ENCODE measurements at regions not wholly inside any gene's neighbourhood (a gene's known extent, or its start where the extent isn't known, plus 50 kb on each side); places are given as distances from the start of the nearest gene placed in this dataset.

GRCh38 chr6:141963543-141964295 is 169.0 kb upstream of the GJE1 start:
- Mint-ChIP-seq H3K4me1 (peaks cover 3% of the 10 kb centered on the region), H3K36me3 (no peaks in the 10 kb centered on the region), H3K9me3 (no peaks in the 10 kb centered on the region), H3K4me3 (no peak overlapping the region), H3K27ac (no peak overlapping the region), H3K27me3 (ENCODE audit: insufficient read depth, low read depth) (no peaks in the 10 kb centered on the region)
- no peaks in the 10 kb centered on the region for H4K20me1 ChIP-seq (ENCODE audit: low read depth)
- no peak overlapping the region for H3K27ac ChIP-seq
- no peaks in the 10 kb centered on the region for H3K79me2 ChIP-seq (ENCODE audit: low read depth)
- no peaks in the 10 kb centered on the region for H3K9me3 ChIP-seq (ENCODE audit: low read depth)
- H3K4me2 ChIP-seq = no peak overlapping the region
- H3K4me1 ChIP-seq = peaks cover 10% of the 10 kb centered on the region
- TF ChIP-seq CTCF (IDR thresholded peaks at IDR 0.05) (no peak), EZH2phosphoT487 (IDR thresholded peaks at IDR 0.05) (no peak), EZH2 (IDR thresholded peaks at IDR 0.05) (no peak)
- no peaks in the 10 kb centered on the region for H3F3A ChIP-seq (ENCODE audit: low read depth)
- H2AFZ ChIP-seq (replicated peaks) = no peak overlapping the region
- no peak for DNase-seq (ENCODE audit: low spot score)
- H3K27me3 ChIP-seq = no peaks in the 10 kb centered on the region
- no peak overlapping the region for H3K9ac ChIP-seq
- H3K4me3 ChIP-seq = no peak overlapping the region
- no peaks in the 10 kb centered on the region for H3K36me3 ChIP-seq

GRCh38 chr6:141957271-141957670 is 175.5 kb upstream of the GJE1 start:
- no peaks in the 10 kb centered on the region for H3K27me3 Mint-ChIP-seq (ENCODE audit: insufficient read depth, low read depth)
- H3K9me3 Mint-ChIP-seq = peaks cover 18% of the 10 kb centered on the region
- TF ChIP-seq CTCF (IDR thresholded peaks at IDR 0.05) (no peak), EZH2phosphoT487 (IDR thresholded peaks at IDR 0.05) (no peak), EZH2 (IDR thresholded peaks at IDR 0.05) (no peak)

GRCh38 chr6:141956868-141957267 is 175.9 kb upstream of the GJE1 start:
- Histone ChIP-seq H3K4me3 (no peak overlapping the region), H3K4me2 (no peak overlapping the region), H3K27me3 (no peaks in the 10 kb centered on the region), H3K27ac (no peak overlapping the region), H3K4me1 (peaks cover 10% of the 10 kb centered on the region), H2AFZ (replicated peaks) (no peak overlapping the region), H3K9me3 (ENCODE audit: low read depth) (no peaks in the 10 kb centered on the region), H3F3A (ENCODE audit: low read depth) (no peaks in the 10 kb centered on the region), H4K20me1 (ENCODE audit: low read depth) (no peaks in the 10 kb centered on the region), H3K79me2 (ENCODE audit: low read depth) (no peaks in the 10 kb centered on the region), H3K9ac (no peak overlapping the region), H3K36me3 (no peaks in the 10 kb centered on the region)
- DNase-seq (ENCODE audit: low spot score) = no peak
- H3K4me1 Mint-ChIP-seq = no peaks in the 10 kb centered on the region
- no peak for TF ChIP-seq EZH2 (IDR thresholded peaks at IDR 0.05)
- no peak for TF ChIP-seq CTCF (IDR thresholded peaks at IDR 0.05)
- no peak for TF ChIP-seq EZH2phosphoT487 (IDR thresholded peaks at IDR 0.05)
- no peaks in the 10 kb centered on the region for H3K36me3 Mint-ChIP-seq
- peaks cover 21% of the 10 kb centered on the region for H3K9me3 Mint-ChIP-seq
- no peak overlapping the region for H3K4me3 Mint-ChIP-seq
- H3K27me3 Mint-ChIP-seq (ENCODE audit: insufficient read depth, low read depth) = peaks cover under 1% of the 10 kb centered on the region
- no peak overlapping the region for H3K27ac Mint-ChIP-seq

More at GRCh38 chr6:141957271-141957670, 175.5 kb upstream of the GJE1 start:
- no peaks in the 10 kb centered on the region for H3K27me3 ChIP-seq
- H3K4me3 ChIP-seq = no peak overlapping the region
- H3K4me1 Mint-ChIP-seq = no peaks in the 10 kb centered on the region
- H3K36me3 Mint-ChIP-seq = no peaks in the 10 kb centered on the region
- H4K20me1 ChIP-seq (ENCODE audit: low read depth) = no peaks in the 10 kb centered on the region
- H3K4me3 Mint-ChIP-seq = no peak overlapping the region
- no peaks in the 10 kb centered on the region for H3K36me3 ChIP-seq
- no peak overlapping the region for H3K27ac ChIP-seq
- H3F3A ChIP-seq (ENCODE audit: low read depth) = no peaks in the 10 kb centered on the region
- no peaks in the 10 kb centered on the region for H3K79me2 ChIP-seq (ENCODE audit: low read depth)
- no peaks in the 10 kb centered on the region for H3K9me3 ChIP-seq (ENCODE audit: low read depth)
- H3K9ac ChIP-seq = no peak overlapping the region
- H3K27ac Mint-ChIP-seq = no peak overlapping the region
- no peak overlapping the region for H2AFZ ChIP-seq (replicated peaks)
- H3K4me1 ChIP-seq = peaks cover 10% of the 10 kb centered on the region
- no peak for DNase-seq (ENCODE audit: low spot score)
- H3K4me2 ChIP-seq = no peak overlapping the region
